Ascending aorta (tissue), 2 donors: ENCODE measurements at regions not wholly inside any gene's neighbourhood (a gene's known extent, or its start where the extent isn't known, plus 50 kb on each side); places are given as distances from the start of the nearest gene placed in this dataset.

ENCODE experiments used
- DNase-seq, 2 donors: peaks; one replicate each; pipeline ENCODE4 v3.0.0-alpha.2; 2019; ENCODE audit warnings: low spot score in 2 of 2
- H3K27ac ChIP-seq, 2 donors: fragments of 200-600 bp; sonication (generic); one replicate each; pipeline ENCODE4 v1.5.1; 2016 to 2017; ENCODE audit warnings: mild to moderate bottlenecking in 1 of 2
- H3K27me3 ChIP-seq: fragments of 200-600 bp; sonication (generic); one replicate; pipeline ENCODE4 v1.5.1; 2017
- H3K36me3 ChIP-seq, 2 donors: fragments of 200-600 bp; sonication (generic); one replicate each; pipeline ENCODE4 v1.5.1; 2016
- H3K4me1 ChIP-seq, 2 donors: fragments of 200-600 bp; sonication (generic); one replicate each; pipeline ENCODE4 v1.5.1; 2016 to 2017; ENCODE audit warnings: mild to moderate bottlenecking in 1 of 2
- H3K4me3 ChIP-seq, 2 donors: fragments of 200-600 bp; sonication (generic); one replicate each; pipeline ENCODE4 v1.5.1; 2016 to 2017; ENCODE audit warnings: mild to moderate bottlenecking in 1 of 2
- H3K9me3 ChIP-seq, 2 donors: fragments of 200-600 bp; sonication (generic); one replicate each; pipeline ENCODE4 v1.5.1; 2016
- CTCF ChIP-seq, 3 experiments: fragments of 200-600 bp in 2 of 3; fragments of 450-650 bp in 1 of 3; sonication (generic) in 2 of 3; IDR thresholded peaks; one replicate each; pipeline ENCODE4 v1.5.1; 2016 to 2019; ENCODE audit warnings: antibody characterized with exemption in 3 of 3, mild to moderate bottlenecking in 1 of 3, moderate library complexity in 1 of 3
- intact Hi-C: fragments of 100-400 bp; cut with DNase I; formaldehyde crosslinking; loops from one replicate; pipeline ENCODE4 v1.15.1; 2023

DNA sequence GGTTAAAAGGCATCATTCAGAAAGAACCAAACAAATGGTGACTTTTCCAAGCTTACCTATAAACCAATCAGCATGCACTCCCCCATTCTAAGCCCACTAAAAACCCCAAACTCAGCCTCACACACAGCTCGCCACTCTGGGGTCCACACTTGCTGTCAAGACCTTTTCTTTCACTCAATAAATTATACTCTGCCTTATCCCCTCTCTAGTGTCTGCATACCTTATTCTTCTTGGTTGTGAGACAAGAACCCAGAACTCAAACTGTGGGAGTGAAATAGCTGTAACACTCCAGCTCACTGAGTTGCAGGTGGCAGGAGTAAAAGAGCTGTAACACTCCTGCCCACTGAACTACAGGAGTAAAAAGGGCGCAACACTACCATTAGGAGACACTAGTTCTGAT lies 559.0 kb downstream of the TBC1D4 start:
- no peaks in the 10 kb centered on the region for H3K36me3 ChIP-seq

GRCh38 chr13:74921326-74921725 lies 560.6 kb downstream of the TBC1D4 start:
- TF ChIP-seq CTCF (IDR thresholded peaks at IDR 0.05) = no peak

More for the DNA sequence above, 559.0 kb downstream of the TBC1D4 start:
- Histone ChIP-seq H3K9me3 (no peaks in the 10 kb centered on the region), H3K27me3 (no peaks in the 10 kb centered on the region), H3K27ac (no peak overlapping the region), H3K4me1 (no peaks in the 10 kb centered on the region), H3K4me3 (no peak overlapping the region)
- no peak for TF ChIP-seq CTCF (IDR thresholded peaks at IDR 0.05)
- intact Hi-C loops = no loop called here
- DNase-seq = no peak

GRCh38 chr13:74920920-74921319 lies 561.0 kb downstream of the TBC1D4 start:
- no peaks in the 10 kb centered on the region for H3K4me1 ChIP-seq
- intact Hi-C loops = no loop called here
- no peaks in the 10 kb centered on the region for H3K27me3 ChIP-seq
- H3K27ac ChIP-seq = no peak overlapping the region
- no peak for DNase-seq
- no peak overlapping the region for H3K4me3 ChIP-seq
- TF ChIP-seq CTCF (IDR thresholded peaks at IDR 0.05) = no peak
- H3K36me3 ChIP-seq = no peaks in the 10 kb centered on the region
- H3K9me3 ChIP-seq = no peaks in the 10 kb centered on the region

More at GRCh38 chr13:74921326-74921725, 560.6 kb downstream of the TBC1D4 start:
- no peak overlapping the region for H3K4me3 ChIP-seq
- H3K36me3 ChIP-seq = no peaks in the 10 kb centered on the region
- intact Hi-C loops = no loop called here
- H3K4me1 ChIP-seq = no peaks in the 10 kb centered on the region
- no peaks in the 10 kb centered on the region for H3K27me3 ChIP-seq
- H3K27ac ChIP-seq = no peak overlapping the region
- H3K9me3 ChIP-seq = no peaks in the 10 kb centered on the region
- no peak for DNase-seq

DNA sequence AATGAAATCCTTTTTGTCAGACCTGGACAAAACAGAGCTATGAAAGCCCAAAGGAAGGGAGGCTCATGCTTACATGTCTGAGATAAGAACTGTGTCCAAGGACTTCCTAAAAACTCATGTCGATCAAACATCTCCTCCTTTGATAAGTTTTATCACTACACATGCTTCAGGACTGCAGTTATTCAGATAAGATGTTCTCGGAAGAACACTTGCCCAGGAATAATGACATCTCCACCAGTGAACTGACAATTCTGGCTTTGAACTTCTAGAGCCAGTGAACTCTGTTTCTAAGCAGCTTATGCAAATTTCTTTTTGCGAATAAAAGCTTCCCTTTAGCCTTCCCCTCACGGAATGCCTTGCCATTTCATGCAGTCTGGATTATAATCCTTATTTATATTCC lies 561.6 kb downstream of the TBC1D4 start:
- Histone ChIP-seq H3K27me3 (no peaks in the 10 kb centered on the region), H3K36me3 (no peaks in the 10 kb centered on the region), H3K4me1 (no peaks in the 10 kb centered on the region), H3K27ac (no peak overlapping the region), H3K9me3 (no peaks in the 10 kb centered on the region), H3K4me3 (no peak overlapping the region)
- no peak for TF ChIP-seq CTCF (IDR thresholded peaks at IDR 0.05)
- no peak for DNase-seq
- intact Hi-C loops = no loop called here

- intact Hi-C loops = no loop called here
- no peak for TF ChIP-seq CTCF (IDR thresholded peaks at IDR 0.05)
These were observed 562.1 kb downstream of the TBC1D4 start for GRCh38 chr13:74919914-74920313.

DNA sequence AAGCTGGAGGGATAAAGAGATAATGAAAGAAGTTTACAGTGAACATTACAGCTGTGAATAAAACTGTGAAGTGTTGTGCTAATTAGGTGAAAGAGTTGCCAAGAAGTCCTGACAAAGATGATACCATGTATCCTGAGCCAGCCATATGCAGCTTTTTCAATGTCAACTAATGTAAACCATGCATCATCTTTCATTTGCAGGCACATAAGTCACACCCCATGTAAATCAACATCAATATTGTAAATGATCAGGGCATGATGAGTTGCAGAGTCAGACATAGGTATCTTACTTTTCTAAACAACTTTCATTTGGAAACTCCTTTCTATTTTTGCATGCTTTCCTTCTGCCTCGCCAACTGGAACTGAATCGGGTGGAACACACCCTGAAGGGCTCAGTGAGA lies 569.1 kb downstream of the TBC1D4 start:
- H3K4me1 ChIP-seq = no peaks in the 10 kb centered on the region
- H3K4me3 ChIP-seq = no peak overlapping the region
- no peaks in the 10 kb centered on the region for H3K36me3 ChIP-seq
- no peak for TF ChIP-seq CTCF (IDR thresholded peaks at IDR 0.05)
- H3K9me3 ChIP-seq = no peaks in the 10 kb centered on the region
- intact Hi-C loops = no loop called here
- no peaks in the 10 kb centered on the region for H3K27me3 ChIP-seq
- DNase-seq = no peak
- H3K27ac ChIP-seq = no peak overlapping the region

More at GRCh38 chr13:74919914-74920313, 562.1 kb downstream of the TBC1D4 start:
- DNase-seq = no peak
- Histone ChIP-seq H3K4me1 (no peaks in the 10 kb centered on the region), H3K4me3 (no peak overlapping the region), H3K9me3 (no peaks in the 10 kb centered on the region), H3K36me3 (no peaks in the 10 kb centered on the region), H3K27me3 (no peaks in the 10 kb centered on the region), H3K27ac (no peak overlapping the region)
